Stimulated activated CD8-positive, alpha-beta memory T cell treated with anti-CD3 and anti-CD28 coated beads, Interleukin-7, amount 100 ng/mL, for 4 hours (primary cell): ENCODE measurements at regions not wholly inside any gene's neighbourhood (a gene's known extent, or its start where the extent isn't known, plus 50 kb on each side); places are given as distances from the start of the nearest gene placed in this dataset.
"Not testable (repeated sequence)": the region's sequence is repeated elsewhere in the genome, so short reads cannot be mapped to it uniquely, and the experiment has no call there.

ENCODE experiments used
- DNase-seq, 2 donors: peaks; one replicate each; pipeline ENCODE4 v3.0.0-alpha.2; 2020; ENCODE audit warnings: low read depth in 2 of 2

- DNase-seq = no peak
Observed at GRCh38 chr6:56806368-56806767, 148.5 kb upstream of the BEND6 start.

- DNase-seq = no peak
Observed at GRCh38 chr6:56804996-56805395, 149.9 kb upstream of the BEND6 start.

GRCh38 chr6:56803594-56803993, 151.3 kb upstream of the BEND6 start:
- DNase-seq = no peak

GRCh38 chr6:56802584-56802983, 152.3 kb upstream of the BEND6 start:
- no peak for DNase-seq

GRCh38 chr6:56799989-56800388, 154.9 kb upstream of the BEND6 start:
- DNase-seq = no peak

- no peak for DNase-seq
Observed at GRCh38 chr6:56798163-56798562, 155.5 kb upstream of the DST start.

- DNase-seq = no peak
Observed at GRCh38 chr6:56796196-56796532, 153.5 kb upstream of the DST start.

GRCh38 chr6:56795466-56796195, 152.9 kb upstream of the DST start:
- no peak for DNase-seq

GRCh38 chr6:56794421-56794820, 151.7 kb upstream of the DST start:
- DNase-seq = no peak

- DNase-seq = no peak
Observed at GRCh38 chr6:56793938-56794337, 151.2 kb upstream of the DST start.

- no peak for DNase-seq
Observed at GRCh38 chr6:56790414-56790813, 147.7 kb upstream of the DST start.

GRCh38 chr6:56789879-56790278, 147.2 kb upstream of the DST start:
- no peak for DNase-seq

- DNase-seq = no peak
Observed at GRCh38 chr6:56789342-56789741, 146.7 kb upstream of the DST start.

GRCh38 chr6:56787209-56787608, 144.5 kb upstream of the DST start:
- no peak for DNase-seq

GRCh38 chr6:56786256-56786655, 143.6 kb upstream of the DST start:
- no peak for DNase-seq

GRCh38 chr6:56785536-56785935, 142.8 kb upstream of the DST start:
- not testable (repeated sequence) for DNase-seq

GRCh38 chr6:56780109-56780508, 137.4 kb upstream of the DST start:
- not testable (repeated sequence) for DNase-seq

GRCh38 chr6:56778503-56778902, 135.8 kb upstream of the DST start:
- DNase-seq = not testable (repeated sequence)

GRCh38 chr6:56775498-56776166, 132.9 kb upstream of the DST start:
- no peak for DNase-seq

- no peak for DNase-seq
Observed at GRCh38 chr6:56772737-56773184, 130.1 kb upstream of the DST start.

- DNase-seq = no peak
Observed at GRCh38 chr6:56771929-56772607, 129.4 kb upstream of the DST start.

- DNase-seq = no peak
Observed at GRCh38 chr6:56771189-56771588, 128.5 kb upstream of the DST start.

GRCh38 chr6:56770011-56770520, 127.4 kb upstream of the DST start:
- no peak for DNase-seq
